ENCODE measurements at regions not wholly inside any gene's neighbourhood (a gene's known extent, or its start where the extent isn't known, plus 50 kb on each side); places are given as distances from the start of the nearest gene placed in this dataset.

DNA sequence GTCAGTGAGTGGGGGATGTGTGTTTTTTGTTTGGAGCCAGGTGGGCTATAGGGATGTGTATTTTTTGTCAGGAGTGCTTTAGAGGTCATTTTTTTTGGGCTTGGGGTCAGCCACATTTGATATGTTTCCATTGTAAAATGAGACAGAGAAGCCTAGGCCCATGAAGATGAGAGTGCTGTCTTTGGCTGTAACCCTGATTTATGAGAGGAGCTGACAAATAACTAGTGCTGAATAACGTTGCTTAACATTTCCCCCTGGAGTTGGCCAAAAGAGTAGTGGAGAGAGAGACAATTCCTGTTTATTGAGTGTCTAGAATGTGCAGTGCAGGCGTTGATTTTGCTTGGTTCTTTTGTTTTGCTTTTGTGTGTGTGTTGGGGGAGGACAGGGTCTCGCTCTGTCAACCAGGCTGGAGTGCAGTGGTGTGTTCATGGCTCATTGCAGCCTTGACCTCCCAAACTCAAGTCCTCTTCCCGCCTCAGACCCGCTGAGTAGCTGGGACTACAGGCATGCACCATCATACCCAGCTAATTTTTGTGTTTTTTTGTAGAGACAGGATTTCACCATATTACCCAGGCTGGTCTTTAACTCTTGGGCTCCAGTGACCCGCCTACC lies 64.7 kb downstream of the S1PR1 start:
- TF ChIP-seq, protein P1, sequence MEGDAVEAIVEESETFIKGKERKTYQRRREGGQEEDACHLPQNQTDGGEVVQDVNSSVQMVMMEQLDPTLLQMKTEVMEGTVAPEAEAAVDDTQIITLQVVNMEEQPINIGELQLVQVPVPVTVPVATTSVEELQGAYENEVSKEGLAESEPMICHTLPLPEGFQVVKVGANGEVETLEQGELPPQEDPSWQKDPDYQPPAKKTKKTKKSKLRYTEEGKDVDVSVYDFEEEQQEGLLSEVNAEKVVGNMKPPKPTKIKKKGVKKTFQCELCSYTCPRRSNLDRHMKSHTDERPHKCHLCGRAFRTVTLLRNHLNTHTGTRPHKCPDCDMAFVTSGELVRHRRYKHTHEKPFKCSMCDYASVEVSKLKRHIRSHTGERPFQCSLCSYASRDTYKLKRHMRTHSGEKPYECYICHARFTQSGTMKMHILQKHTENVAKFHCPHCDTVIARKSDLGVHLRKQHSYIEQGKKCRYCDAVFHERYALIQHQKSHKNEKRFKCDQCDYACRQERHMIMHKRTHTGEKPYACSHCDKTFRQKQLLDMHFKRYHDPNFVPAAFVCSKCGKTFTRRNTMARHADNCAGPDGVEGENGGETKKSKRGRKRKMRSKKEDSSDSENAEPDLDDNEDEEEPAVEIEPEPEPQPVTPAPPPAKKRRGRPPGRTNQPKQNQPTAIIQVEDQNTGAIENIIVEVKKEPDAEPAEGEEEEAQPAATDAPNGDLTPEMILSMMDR (IDR thresholded peaks at IDR 0.05; ENCODE audit: poor library complexity), result no peak
- TF ChIP-seq EZH2 (IDR thresholded peaks at IDR 0.05; ENCODE audit: borderline replicate concordance), result no peak
- TF ChIP-seq EZH2phosphoT487 (IDR thresholded peaks at IDR 0.05; ENCODE audit: low read depth, severe bottlenecking, unreplicated experiment), result no peak
